GM12875 (cell line): ENCODE measurements at regions not wholly inside any gene's neighbourhood (a gene's known extent, or its start where the extent isn't known, plus 50 kb on each side); places are given as distances from the start of the nearest gene placed in this dataset.

Source experiments
- H3K4me3 ChIP-seq: one replicate; pipeline ENCODE4 v1.5.1; 2011; ENCODE audit warnings: low read depth, low read length, control low read depth
- CTCF ChIP-seq: IDR thresholded peaks from 2 replicates; pipeline ENCODE4 v1.5.1; 2011; ENCODE audit warnings: low read depth, mild to moderate bottlenecking, control low read depth, inconsistent platforms, low read length, moderate library complexity, borderline replicate concordance; ENCODE audit not compliant: insufficient read depth

GRCh38 chr22:27676545-27677213 is 124.9 kb downstream of the MN1 start:
- TF ChIP-seq CTCF, result no peak
- H3K4me3 ChIP-seq, result no peak overlapping the region

- no peak for TF ChIP-seq CTCF
- no peak overlapping the region for H3K4me3 ChIP-seq
Measured at GRCh38 chr22:27677905-27678458, 123.6 kb downstream of the MN1 start.

GRCh38 chr22:27679176-27679575 is 122.4 kb downstream of the MN1 start:
- no peak overlapping the region for H3K4me3 ChIP-seq
- no peak for TF ChIP-seq CTCF

- no peak for TF ChIP-seq CTCF
- H3K4me3 ChIP-seq, result no peak overlapping the region
Measured at GRCh38 chr22:27679693-27680488, 121.7 kb downstream of the MN1 start.

- no peak overlapping the region for H3K4me3 ChIP-seq
- no peak for TF ChIP-seq CTCF
Measured at GRCh38 chr22:27680636-27681035, 120.9 kb downstream of the MN1 start.

GRCh38 chr22:27681037-27681436 is 120.5 kb downstream of the MN1 start:
- TF ChIP-seq CTCF, result no peak
- H3K4me3 ChIP-seq, result no peak overlapping the region
